GM12878 (cell line): ENCODE measurements at regions not wholly inside any gene's neighbourhood (a gene's known extent, or its start where the extent isn't known, plus 50 kb on each side); places are given as distances from the start of the nearest gene placed in this dataset.

Source experiments
- ATAC-seq: fragments of 200-7000 bp; cut with Tn5 transposase; 3 replicates; pipeline ENCODE4 v1.9.1; 2020; ENCODE audit warnings: mild to moderate bottlenecking, moderate library complexity
- BruUV-seq: library from RNA; stranded (reverse); fragments of 400-500 nt; replicated peaks from 2 replicates; lab custom pipeline; 2021; lab: Mats Ljungman, UMichigan
- CTCF ChIA-PET: fragments of 300-600 bp; sonication (Branson Sonifier 250); formaldehyde crosslinking; extraction: SDS; loops from one replicate; lab custom pipeline; 2021; ENCODE audit warnings: inconsistent platforms; lab: Yijun Ruan, JAX
- POLR2A ChIA-PET: fragments of 350-600 bp; formaldehyde crosslinking; extraction: SDS; loops from one replicate; lab custom pipeline; 2021; ENCODE audit warnings: inconsistent platforms; lab: Charles Lee
- RAD21 ChIA-PET: fragments of 300-600 bp; sonication (Branson Sonifier 250); formaldehyde crosslinking; loops from one replicate; lab custom pipeline; 2023; ENCODE audit warnings: antibody characterized with exemption; ENCODE audit not compliant: unreplicated experiment; lab: Charles Lee
- SMC1A ChIA-PET: fragments of 300-600 bp; sonication (Branson Sonifier 250); formaldehyde crosslinking; loops from one replicate; lab custom pipeline; 2023; ENCODE audit not compliant: unreplicated experiment, uncharacterized antibody; lab: Charles Lee
- DNase-seq: peaks from one replicate; pipeline ENCODE4 v3.0.0-alpha.2; 2011; ENCODE audit warnings: low read depth, low spot score
- FAIRE-seq: peaks from 3 replicates; lab custom pipeline; 2011; peaks lifted over from hg19 to GRCh38; lab: Jason Lieb, UNC
- H2AFZ ChIP-seq: 2 replicates; pipeline ENCODE4 v1.6.0; 2011; ENCODE audit warnings: low read depth, low read length, control low read depth; ENCODE audit not compliant: control insufficient read depth
- H3K27ac ChIP-seq: 2 replicates; pipeline ENCODE4 v1.5.1; 2011; ENCODE audit warnings: control low read depth; ENCODE audit not compliant: control insufficient read depth, insufficient read depth
- H3K27me3 ChIP-seq, 2 experiments: replicated peaks in 1 of 2; 2 replicates each; pipeline versions ENCODE4 v1.6.0 to v1.6.1; 2011; ENCODE audit warnings: low read length in 1 of 2; ENCODE audit not compliant: control insufficient read depth in 2 of 2, insufficient read depth in 2 of 2
- H3K36me3 ChIP-seq, 2 experiments: 2 replicates each; pipeline ENCODE4 v1.5.1; 2011; ENCODE audit warnings: low read length in 1 of 2; ENCODE audit not compliant: control insufficient read depth in 2 of 2, insufficient read depth in 2 of 2
- H3K4me1 ChIP-seq: 2 replicates; pipeline ENCODE4 v1.6.1; 2011; ENCODE audit warnings: mild to moderate bottlenecking, low read length, moderate library complexity, mixed read lengths; ENCODE audit not compliant: control insufficient read depth, insufficient read depth
- H3K4me2 ChIP-seq: 2 replicates; pipeline ENCODE4 v1.6.0; 2011; ENCODE audit warnings: control low read depth; ENCODE audit not compliant: control insufficient read depth, insufficient read depth
- H3K4me3 ChIP-seq: fragments of 200-600 bp; sonication (generic); 2 replicates; pipeline ENCODE4 v1.5.1; 2016
- H3K79me2 ChIP-seq: 2 replicates; pipeline ENCODE4 v1.6.0; 2011; ENCODE audit warnings: low read length; ENCODE audit not compliant: control insufficient read depth, insufficient read depth
- H3K9ac ChIP-seq: 2 replicates; pipeline ENCODE4 v1.8.0; 2011; ENCODE audit warnings: low read length, control low read depth, mixed read lengths; ENCODE audit not compliant: control insufficient read depth, insufficient read depth
- H3K9me3 ChIP-seq: replicated peaks from 3 replicates; pipeline ENCODE4 v1.5.1; 2011; ENCODE audit warnings: mild to moderate bottlenecking, low read length; ENCODE audit not compliant: control insufficient read depth, insufficient read depth
- H4K20me1 ChIP-seq: 2 replicates; pipeline ENCODE4 v1.6.0; 2011; ENCODE audit not compliant: control insufficient read depth, insufficient read depth
- BMI1 ChIP-seq: fragments of 450-650 bp; IDR thresholded peaks from 2 replicates; pipeline ENCODE4 v1.6.1; 2016; ENCODE audit warnings: mild to moderate bottlenecking, moderate library complexity, borderline replicate concordance
- CEBPB ChIP-seq, 2 experiments: fragments of 150-350 bp in 1 of 2; IDR thresholded peaks; 2 replicates each; pipeline ENCODE4 v1.6.1; 2012 to 2014; ENCODE audit warnings: low read depth in 2 of 2, low read length in 2 of 2, borderline replicate concordance in 1 of 2, inconsistent platforms in 1 of 2
- IRF3 ChIP-seq: fragments of 450-650 bp; IDR thresholded peaks from 2 replicates; pipeline ENCODE4 v1.6.1; 2014; ENCODE audit warnings: mild to moderate bottlenecking
- NBN ChIP-seq: fragments of 450-650 bp; IDR thresholded peaks from 2 replicates; pipeline ENCODE4 v1.6.1; 2016
- NFXL1 ChIP-seq: fragments of 450-650 bp; IDR thresholded peaks from 2 replicates; pipeline ENCODE4 v1.6.1; 2017; ENCODE audit warnings: antibody characterized with exemption, mild to moderate bottlenecking, borderline replicate concordance
- NR2F1 ChIP-seq: fragments of 450-650 bp; conservative IDR thresholded peaks from 2 replicates; pipeline ENCODE4 v1.6.1; 2017; ENCODE audit warnings: mild to moderate bottlenecking
- SPI1 ChIP-seq: IDR thresholded peaks from 2 replicates; pipeline ENCODE4 v1.6.1; 2011; ENCODE audit warnings: low read depth, mild to moderate bottlenecking, low read length, moderate library complexity, borderline replicate concordance; ENCODE audit not compliant: insufficient read depth
- ZBED1 ChIP-seq: IDR thresholded peaks from 2 replicates; pipeline ENCODE4 v1.6.1; 2016; ENCODE audit warnings: borderline replicate concordance
- WGBS: methylation state at CpG from one replicate; pipeline ENCODE4 v1.1.6; 2016; ENCODE audit warnings: low lambda C conversion rate; ENCODE audit not compliant: insufficient replicate concordance, insufficient coverage; ENCODE audit errors: missing lambda C conversion rate; 5-methylcytosine and 5-hydroxymethylcytosine counted together
- in situ Hi-C: fragments of 300-500 bp; cut with MboI; formaldehyde crosslinking; loops from 9 replicates; pipeline ENCODE4 v1.14.3; 2018; ENCODE audit warnings: mixed read lengths
- intact Hi-C: fragments of 100-400 bp; cut with micrococcal nuclease; formaldehyde crosslinking; loops from one replicate; pipeline ENCODE4 v1.14.2; 2022; ENCODE audit not compliant: unreplicated experiment

DNA sequence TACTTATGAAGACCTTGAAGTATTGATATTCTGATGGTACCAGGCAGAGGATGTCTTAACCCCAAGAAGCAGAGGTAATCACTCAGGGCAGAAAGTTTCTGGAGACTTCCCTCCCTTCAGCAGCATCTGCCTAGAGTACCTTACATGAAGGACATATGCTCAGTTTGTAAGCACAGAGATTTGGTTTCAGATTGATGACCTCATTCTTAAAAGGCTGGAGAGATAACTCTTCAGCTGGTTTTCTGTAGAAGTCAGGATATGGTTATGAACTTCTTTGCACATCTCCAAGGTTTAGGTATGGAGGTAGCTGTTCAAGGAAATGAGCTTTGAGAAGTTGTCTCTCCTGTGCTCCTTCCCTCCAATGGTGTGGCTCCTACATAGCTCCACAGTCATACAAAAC lies 148.7 kb downstream of the HHIPL2 start (continued):
- no peak for TF ChIP-seq BMI1

DNA sequence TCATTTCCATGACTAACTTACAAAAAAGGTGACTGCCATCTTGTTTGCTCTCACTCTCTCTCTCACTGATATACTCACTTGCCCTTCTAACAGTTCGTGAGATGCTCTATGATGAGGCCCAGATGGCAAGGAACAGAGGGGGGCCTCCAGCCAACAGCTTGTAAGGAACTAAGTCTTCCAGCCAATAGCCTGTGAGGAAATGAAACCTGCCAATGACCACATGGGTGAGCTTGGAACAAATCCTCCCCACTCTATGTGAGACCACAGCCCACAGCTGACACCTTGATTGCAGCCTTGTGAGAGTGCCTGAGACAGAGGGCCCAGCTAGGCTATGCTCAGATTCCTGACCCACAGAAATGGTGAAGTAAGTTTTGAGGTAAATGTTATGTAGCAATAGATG lies 153.7 kb downstream of the HHIPL2 start:
- in situ Hi-C loops, result no loop called here
- Histone ChIP-seq H3K27ac (no peak overlapping the region), H3K9ac (no peak overlapping the region), H3K79me2 (no peaks in the 10 kb centered on the region), H3K4me3 (no peak overlapping the region), H2AFZ (no peak overlapping the region), H3K4me2 (no peak overlapping the region), H3K4me1 (no peaks in the 10 kb centered on the region), H3K9me3 (no peaks in the 10 kb centered on the region), H3K27me3 (no peaks in the 10 kb centered on the region), H3K36me3 (no peaks in the 10 kb centered on the region), H4K20me1 (no peaks in the 10 kb centered on the region)
- intact Hi-C loops, result no loop called here
- SMC1A ChIA-PET, result no interaction called here
- TF ChIP-seq NR2F1, result no peak
- no peak for TF ChIP-seq CEBPB (IDR thresholded peaks at IDR 0.05; ENCODE audit: borderline replicate concordance in 1 of 2, low read depth in 2 of 2, low read length in 2 of 2)
- TF ChIP-seq ZBED1, result no peak
- TF ChIP-seq SPI1, result peak; percentile 18; the same call in 1 of the 2 replicates
- no peak for TF ChIP-seq IRF3
- TF ChIP-seq NFXL1, result no peak
- TF ChIP-seq NBN, result no peak
- RAD21 ChIA-PET, result no interaction called here
- POLR2A ChIA-PET, result no interaction called here
- CTCF ChIA-PET, result interaction anchor here (0.9 kb wide), 1 partner anchor 13 kb away, joined by 3 read pairs; no protein-coding TSS in a partner anchor
- DNase-seq (no peak), FAIRE-seq (no peak), ATAC-seq (no peak)
- WGBS, result 0% methylated on average over 1 of the region's 1 CpG
- BruUV-seq, result no TSS peak
